ENCODE measurements at regions not wholly inside any gene's neighbourhood (a gene's known extent, or its start where the extent isn't known, plus 50 kb on each side); places are given as distances from the start of the nearest gene placed in this dataset.

DNA sequence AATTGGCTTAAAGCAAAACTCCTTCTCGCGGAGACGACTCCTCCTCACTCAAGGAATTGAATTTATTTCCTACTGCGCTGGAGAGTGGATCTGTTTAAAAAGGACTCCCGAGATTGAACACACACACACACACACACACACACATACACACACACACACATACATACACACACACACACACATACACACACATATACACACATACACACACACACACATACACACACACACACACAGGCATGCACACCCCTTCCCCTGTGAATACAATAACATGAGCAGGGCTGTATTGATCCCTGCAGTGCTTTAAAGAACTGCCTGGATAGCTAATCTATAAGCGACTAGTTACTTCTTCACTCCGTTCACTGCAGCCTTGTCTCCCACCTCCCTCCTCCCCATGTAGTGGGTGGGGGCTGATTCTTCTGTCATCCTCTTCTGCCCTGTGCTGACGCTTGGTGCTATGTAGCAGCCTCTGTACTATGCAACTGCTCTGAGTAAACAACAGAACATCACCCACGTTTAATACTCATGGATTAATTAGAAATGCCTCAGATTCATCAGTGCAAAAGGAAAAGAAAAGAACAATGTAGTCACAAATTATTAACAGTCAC is 549.0 kb downstream of the CDH26 start:
- no peaks in the 10 kb centered on the region for H3K9me3 ChIP-seq
- 57 to 67% (median 61%) methylated on average over 9 of the region's 9 CpGs for WGBS, 3 donors

DNA sequence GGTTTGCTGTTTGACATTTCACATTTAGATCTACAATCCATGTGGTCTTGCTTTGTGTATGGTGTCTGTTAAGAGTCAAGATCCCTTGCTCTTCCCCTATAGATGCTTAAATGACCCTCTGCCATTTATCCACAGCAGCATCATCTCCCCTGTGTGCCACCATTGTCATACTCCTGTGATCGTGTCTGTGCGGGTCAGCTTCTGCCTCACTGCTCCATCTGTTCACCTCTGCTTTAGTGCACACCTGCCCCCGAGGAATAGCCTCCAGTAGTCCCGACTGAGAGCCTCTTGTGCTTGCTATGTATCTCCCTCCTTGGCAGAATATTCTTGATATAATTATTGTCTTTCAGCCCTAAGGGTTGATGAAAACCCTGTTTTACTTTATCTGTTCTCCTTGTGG is 551.2 kb downstream of the CDH26 start:
- Histone ChIP-seq H3K4me1 (no peaks in the 10 kb centered on the region), H3K4me3 (no peak overlapping the region), H3K27ac (no peak overlapping the region), H3K9me3 (peaks cover 3% of the 10 kb centered on the region), H3K36me3 (ENCODE audit: insufficient read depth in 1 of 2, low read depth in 1 of 2) (no peaks in the 10 kb centered on the region), H3K27me3 (ENCODE audit: insufficient read depth in 3 of 3, low read length in 2 of 3) (no peaks in the 10 kb centered on the region)
- intact Hi-C loops (cut with DNase I) = no loop called here
- WGBS, 3 donors = 85 to 94% (median 86%) methylated on average over 4 of the region's 4 CpGs
- ATAC-seq (no peak), DNase-seq (no peak)
- TF ChIP-seq, protein P1, sequence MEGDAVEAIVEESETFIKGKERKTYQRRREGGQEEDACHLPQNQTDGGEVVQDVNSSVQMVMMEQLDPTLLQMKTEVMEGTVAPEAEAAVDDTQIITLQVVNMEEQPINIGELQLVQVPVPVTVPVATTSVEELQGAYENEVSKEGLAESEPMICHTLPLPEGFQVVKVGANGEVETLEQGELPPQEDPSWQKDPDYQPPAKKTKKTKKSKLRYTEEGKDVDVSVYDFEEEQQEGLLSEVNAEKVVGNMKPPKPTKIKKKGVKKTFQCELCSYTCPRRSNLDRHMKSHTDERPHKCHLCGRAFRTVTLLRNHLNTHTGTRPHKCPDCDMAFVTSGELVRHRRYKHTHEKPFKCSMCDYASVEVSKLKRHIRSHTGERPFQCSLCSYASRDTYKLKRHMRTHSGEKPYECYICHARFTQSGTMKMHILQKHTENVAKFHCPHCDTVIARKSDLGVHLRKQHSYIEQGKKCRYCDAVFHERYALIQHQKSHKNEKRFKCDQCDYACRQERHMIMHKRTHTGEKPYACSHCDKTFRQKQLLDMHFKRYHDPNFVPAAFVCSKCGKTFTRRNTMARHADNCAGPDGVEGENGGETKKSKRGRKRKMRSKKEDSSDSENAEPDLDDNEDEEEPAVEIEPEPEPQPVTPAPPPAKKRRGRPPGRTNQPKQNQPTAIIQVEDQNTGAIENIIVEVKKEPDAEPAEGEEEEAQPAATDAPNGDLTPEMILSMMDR (IDR thresholded peaks at IDR 0.05) = no peak

More for the DNA sequence above, 549.0 kb downstream of the CDH26 start:
- Histone ChIP-seq H3K36me3 (ENCODE audit: insufficient read depth in 1 of 2, low read depth in 1 of 2) (no peaks in the 10 kb centered on the region), H3K4me3 (no peak overlapping the region), H3K4me1 (no peaks in the 10 kb centered on the region), H3K27ac (no peak overlapping the region), H3K27me3 (ENCODE audit: insufficient read depth in 3 of 3, low read length in 2 of 3) (no peaks in the 10 kb centered on the region)
- ATAC-seq (no peak), DNase-seq (no peak)
- TF ChIP-seq, protein P1 (IDR thresholded peaks at IDR 0.05) = no peak
- intact Hi-C loops (cut with DNase I) = no loop called here

DNA sequence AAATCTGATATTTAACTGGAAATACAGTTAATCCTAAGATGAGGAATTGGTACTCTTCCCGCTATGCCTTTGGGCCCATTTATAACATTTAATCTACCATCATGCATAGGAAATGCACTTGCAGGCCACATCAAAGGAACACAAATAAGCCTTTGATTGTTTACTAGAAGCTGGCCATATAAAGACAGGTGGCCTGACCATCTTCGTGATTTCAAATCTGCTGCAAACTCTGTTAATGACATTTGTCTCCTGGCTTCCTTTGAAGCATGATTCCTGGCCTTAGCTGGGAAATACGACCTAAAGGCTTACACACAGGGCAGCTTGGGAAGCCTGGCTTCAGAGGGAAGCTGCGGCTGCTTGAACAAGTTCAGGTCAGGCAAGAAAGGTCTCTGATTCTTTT is 552.1 kb downstream of the CDH26 start:
- peaks cover 3% of the 10 kb centered on the region for H3K9me3 ChIP-seq
- H3K4me3 ChIP-seq = no peak overlapping the region
- H3K4me1 ChIP-seq = no peaks in the 10 kb centered on the region
- 51 to 62% (median 59%) methylated on average over 4 of the region's 4 CpGs for WGBS, 3 donors
- no peak for DNase-seq
- TF ChIP-seq, protein P1 (IDR thresholded peaks at IDR 0.05) = no peak
- no peaks in the 10 kb centered on the region for H3K27me3 ChIP-seq (ENCODE audit: insufficient read depth in 3 of 3, low read length in 2 of 3)
- no peak overlapping the region for H3K27ac ChIP-seq
- intact Hi-C loops (cut with DNase I) = no loop called here
- ATAC-seq = no peak
- H3K36me3 ChIP-seq (ENCODE audit: insufficient read depth in 1 of 2, low read depth in 1 of 2) = no peaks in the 10 kb centered on the region

DNA sequence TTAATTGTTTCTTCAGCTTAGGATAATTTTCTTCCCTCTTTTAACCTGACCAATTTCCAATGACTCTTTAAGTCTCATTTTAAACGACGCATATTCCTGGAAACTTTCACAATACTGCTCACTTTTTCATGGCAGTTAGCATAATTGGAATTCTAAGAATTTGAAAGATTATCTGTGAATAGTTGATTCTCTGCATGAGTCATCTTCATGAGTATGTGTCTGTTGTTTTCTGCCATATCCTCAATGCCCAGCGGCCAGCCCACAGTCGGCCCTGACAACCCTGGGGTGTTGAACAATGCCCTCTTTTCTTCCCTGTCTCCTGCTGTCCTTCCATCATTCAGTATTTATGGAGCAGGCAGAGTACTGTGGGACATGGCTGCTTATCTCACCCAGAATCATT is 554.2 kb downstream of the CDH26 start:
- Histone ChIP-seq H3K27ac (no peak overlapping the region), H3K36me3 (ENCODE audit: insufficient read depth in 1 of 2, low read depth in 1 of 2) (no peaks in the 10 kb centered on the region), H3K9me3 (peaks cover 3% of the 10 kb centered on the region), H3K27me3 (ENCODE audit: insufficient read depth in 3 of 3, low read length in 2 of 3) (no peaks in the 10 kb centered on the region), H3K4me3 (no peak overlapping the region), H3K4me1 (no peaks in the 10 kb centered on the region)
- TF ChIP-seq, protein P1 (IDR thresholded peaks at IDR 0.05) = no peak
- 34 to 41% (median 38%) methylated on average over 4 of the region's 4 CpGs for WGBS, 3 donors
- DNase-seq = no peak
- ATAC-seq = no peak
- intact Hi-C loops (cut with DNase I) = no loop called here

DNA sequence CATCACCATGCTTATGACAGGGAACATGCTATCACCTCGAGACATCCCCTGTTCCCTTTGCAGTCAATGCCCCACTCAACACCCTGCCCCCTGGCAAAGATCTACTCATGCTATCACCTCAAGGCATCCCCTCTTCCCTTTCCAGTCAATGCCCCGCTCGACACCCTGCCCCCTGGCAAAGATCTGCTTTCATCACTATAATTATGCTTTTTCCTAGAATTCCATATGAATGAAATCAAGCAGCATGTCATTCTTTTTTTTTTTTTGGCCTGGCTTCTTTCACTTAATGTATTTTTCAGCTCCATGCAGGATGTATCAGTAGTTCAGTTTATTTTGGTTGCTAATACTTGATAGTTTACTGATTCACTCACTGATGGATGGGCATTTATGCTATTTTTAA is 554.9 kb downstream of the CDH26 start:
- H3K36me3 ChIP-seq (ENCODE audit: insufficient read depth in 1 of 2, low read depth in 1 of 2) = no peaks in the 10 kb centered on the region
- TF ChIP-seq, protein P1 (IDR thresholded peaks at IDR 0.05) = no peak
- H3K4me3 ChIP-seq = no peak overlapping the region
- no peak for DNase-seq
- ATAC-seq = no peak
- no peaks in the 10 kb centered on the region for H3K27me3 ChIP-seq (ENCODE audit: insufficient read depth in 3 of 3, low read length in 2 of 3)
- peaks cover 3% of the 10 kb centered on the region for H3K9me3 ChIP-seq
- 89 to 96% (median 93%) methylated on average over 3 of the region's 3 CpGs for WGBS, 3 donors
- no peaks in the 10 kb centered on the region for H3K4me1 ChIP-seq
- intact Hi-C loops (cut with DNase I) = no loop called here
- H3K27ac ChIP-seq = no peak overlapping the region
